ENCODE measurements at regions not wholly inside any gene's neighbourhood (a gene's known extent, or its start where the extent isn't known, plus 50 kb on each side); places are given as distances from the start of the nearest gene placed in this dataset.
"Not testable (repeated sequence)": the region's sequence is repeated elsewhere in the genome, so short reads cannot be mapped to it uniquely, and the experiment has no call there.

GRCh38 chrX:2162695-2163094 is 338.1 kb downstream of the DHRSX start:
- DNase-seq (ENCODE audit: low read depth): no peak

GRCh38 chrX:2159861-2160260 is 340.9 kb downstream of the DHRSX start:
- no peak for DNase-seq (ENCODE audit: low read depth)

GRCh38 chrX:2159393-2159792 is 341.4 kb downstream of the DHRSX start:
- DNase-seq (ENCODE audit: low read depth): peak; percentile 11

- DNase-seq (ENCODE audit: low read depth): no peak
Measured at GRCh38 chrX:2150722-2151121, 350.1 kb downstream of the DHRSX start.

- not testable (repeated sequence) for DNase-seq (ENCODE audit: low read depth)
Measured at GRCh38 chrX:2150014-2150413, 350.8 kb downstream of the DHRSX start.

- not testable (repeated sequence) for DNase-seq (ENCODE audit: low read depth)
Measured at GRCh38 chrX:2149055-2149454, 351.7 kb downstream of the DHRSX start.

- DNase-seq (ENCODE audit: low read depth): peak; percentile 81
Measured at GRCh38 chrX:2147928-2148327, 352.8 kb downstream of the DHRSX start.

GRCh38 chrX:2145692-2146367 is 354.9 kb downstream of the DHRSX start:
- DNase-seq (ENCODE audit: low read depth): peak; percentile 87

- no peak for DNase-seq (ENCODE audit: low read depth)
Measured at GRCh38 chrX:2137882-2138281, 362.9 kb downstream of the DHRSX start.

- no peak for DNase-seq (ENCODE audit: low read depth)
Measured at GRCh38 chrX:2136848-2137247, 363.9 kb downstream of the DHRSX start.

GRCh38 chrX:2135421-2135820 is 365.4 kb downstream of the DHRSX start:
- no peak for DNase-seq (ENCODE audit: low read depth)

GRCh38 chrX:2134782-2135181 is 366.0 kb downstream of the DHRSX start:
- DNase-seq (ENCODE audit: low read depth): no peak
